ENCODE measurements at regions not wholly inside any gene's neighbourhood (a gene's known extent, or its start where the extent isn't known, plus 50 kb on each side); places are given as distances from the start of the nearest gene placed in this dataset.
"Not testable (repeated sequence)": the region's sequence is repeated elsewhere in the genome, so short reads cannot be mapped to it uniquely, and the experiment has no call there.

DNA sequence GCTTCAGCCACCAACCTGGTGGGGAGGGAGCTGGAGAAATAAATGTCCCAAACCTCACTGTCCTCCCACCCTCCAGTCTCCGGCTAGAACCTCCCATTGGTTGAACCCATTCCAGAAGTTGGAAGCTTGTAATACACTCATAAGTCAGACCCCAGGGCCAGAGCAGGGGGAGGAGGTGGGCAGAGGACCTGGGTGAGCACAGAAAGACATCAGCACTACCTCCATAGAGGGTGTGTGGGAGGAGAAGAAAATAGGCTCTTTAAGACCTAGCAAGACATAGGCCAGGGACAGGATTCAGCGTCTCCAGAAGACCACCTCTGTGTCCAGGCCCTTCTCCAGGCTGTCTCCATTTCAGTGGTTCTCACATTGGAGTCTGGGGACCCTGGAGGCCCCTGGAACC, 73.3 kb upstream of the TOP1 start:
- no peaks in the 10 kb centered on the region for H3K36me3 ChIP-seq
- 90 to 93% methylated on average over 2 of the region's 2 CpGs for WGBS, 2 donors
- peaks cover 0 to 6% (median 0%) of the 10 kb centered on the region in 4 donors for H3K4me1 ChIP-seq
- no peaks in the 10 kb centered on the region for H3K27me3 ChIP-seq
- H3K9me3 ChIP-seq, result peaks cover 0 to 6% (median 0%) of the 10 kb centered on the region in 4 donors
- no peak overlapping the region for H3K4me3 ChIP-seq
- DNase-seq (ENCODE audit: low spot score in 2 of 2), result no peak
- no peak for TF ChIP-seq POLR2A (IDR thresholded peaks at IDR 0.05)
- TF ChIP-seq EP300 (IDR thresholded peaks at IDR 0.05), result no peak
- TF ChIP-seq, protein P1, sequence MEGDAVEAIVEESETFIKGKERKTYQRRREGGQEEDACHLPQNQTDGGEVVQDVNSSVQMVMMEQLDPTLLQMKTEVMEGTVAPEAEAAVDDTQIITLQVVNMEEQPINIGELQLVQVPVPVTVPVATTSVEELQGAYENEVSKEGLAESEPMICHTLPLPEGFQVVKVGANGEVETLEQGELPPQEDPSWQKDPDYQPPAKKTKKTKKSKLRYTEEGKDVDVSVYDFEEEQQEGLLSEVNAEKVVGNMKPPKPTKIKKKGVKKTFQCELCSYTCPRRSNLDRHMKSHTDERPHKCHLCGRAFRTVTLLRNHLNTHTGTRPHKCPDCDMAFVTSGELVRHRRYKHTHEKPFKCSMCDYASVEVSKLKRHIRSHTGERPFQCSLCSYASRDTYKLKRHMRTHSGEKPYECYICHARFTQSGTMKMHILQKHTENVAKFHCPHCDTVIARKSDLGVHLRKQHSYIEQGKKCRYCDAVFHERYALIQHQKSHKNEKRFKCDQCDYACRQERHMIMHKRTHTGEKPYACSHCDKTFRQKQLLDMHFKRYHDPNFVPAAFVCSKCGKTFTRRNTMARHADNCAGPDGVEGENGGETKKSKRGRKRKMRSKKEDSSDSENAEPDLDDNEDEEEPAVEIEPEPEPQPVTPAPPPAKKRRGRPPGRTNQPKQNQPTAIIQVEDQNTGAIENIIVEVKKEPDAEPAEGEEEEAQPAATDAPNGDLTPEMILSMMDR (IDR thresholded peaks at IDR 0.05), result no peak
- H3K27ac ChIP-seq, result no peak overlapping the region

- not testable (repeated sequence) for H3K36me3 ChIP-seq; H3K4me3 ChIP-seq; H3K9me3 ChIP-seq; DNase-seq (ENCODE audit: low spot score in 2 of 2); H3K27ac ChIP-seq; H3K4me1 ChIP-seq; H3K27me3 ChIP-seq
- 86 to 90% methylated on average over 8 of the region's 8 CpGs for WGBS, 2 donors
Observed at GRCh38 chr20:40955826-40956225, 72.8 kb upstream of the TOP1 start.

GRCh38 chr20:40956542-40957264, 71.9 kb upstream of the TOP1 start:
- H3K4me1 ChIP-seq, result peaks cover 0 to 10% (median 0%) of the 10 kb centered on the region in 4 donors
- H3K27me3 ChIP-seq, result no peaks in the 10 kb centered on the region
- no peak overlapping the region for H3K27ac ChIP-seq
- WGBS, 2 donors, result 61 to 64% methylated on average over 15 of the region's 15 CpGs
- DNase-seq (ENCODE audit: low spot score in 2 of 2), result no peak
- no peaks in the 10 kb centered on the region for H3K36me3 ChIP-seq
- peaks cover 0 to 6% (median 0%) of the 10 kb centered on the region in 4 donors for H3K9me3 ChIP-seq
- TF ChIP-seq EP300 (IDR thresholded peaks at IDR 0.05), result no peak
- TF ChIP-seq, protein P1 (IDR thresholded peaks at IDR 0.05), result no peak
- no peak for TF ChIP-seq POLR2A (IDR thresholded peaks at IDR 0.05)
- H3K4me3 ChIP-seq, result no peak overlapping the region

DNA sequence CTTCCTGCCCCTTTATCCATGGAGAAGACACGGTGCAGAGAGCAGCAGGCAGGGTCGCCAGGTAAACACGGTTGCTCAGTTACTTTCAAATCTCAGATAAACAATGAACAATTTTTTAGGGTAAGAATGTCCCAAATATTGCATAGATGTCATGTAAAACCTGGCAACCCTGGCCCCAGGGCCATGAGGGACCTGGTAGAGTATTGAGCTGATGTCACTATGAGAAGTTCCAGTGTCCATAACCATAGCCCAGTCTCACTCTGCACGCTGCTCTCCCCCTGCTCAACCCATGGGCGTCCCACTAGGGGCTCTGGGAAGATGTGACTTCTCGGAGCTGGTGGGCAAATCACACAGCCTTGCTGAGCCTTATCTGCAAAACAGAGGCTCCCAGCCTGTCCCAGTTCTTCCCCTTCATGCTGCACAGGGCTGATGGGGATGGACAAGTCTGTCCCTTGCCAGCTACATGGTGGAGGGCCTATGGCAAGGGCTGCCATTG, 71.3 kb upstream of the TOP1 start:
- no peaks in the 10 kb centered on the region for H3K36me3 ChIP-seq
- DNase-seq (ENCODE audit: low spot score in 2 of 2), result no peak
- peaks cover 0 to 10% (median 0%) of the 10 kb centered on the region in 4 donors for H3K4me1 ChIP-seq
- TF ChIP-seq, protein P1 (IDR thresholded peaks at IDR 0.05), result no peak
- TF ChIP-seq POLR2A (IDR thresholded peaks at IDR 0.05), result no peak
- no peak for TF ChIP-seq EP300 (IDR thresholded peaks at IDR 0.05)
- no peak overlapping the region for H3K4me3 ChIP-seq
- no peak overlapping the region for H3K27ac ChIP-seq
- peaks cover 0 to 6% (median 0%) of the 10 kb centered on the region in 4 donors for H3K9me3 ChIP-seq
- H3K27me3 ChIP-seq, result no peaks in the 10 kb centered on the region
- WGBS, 2 donors, result 89% methylated on average over 6 of the region's 6 CpGs

DNA sequence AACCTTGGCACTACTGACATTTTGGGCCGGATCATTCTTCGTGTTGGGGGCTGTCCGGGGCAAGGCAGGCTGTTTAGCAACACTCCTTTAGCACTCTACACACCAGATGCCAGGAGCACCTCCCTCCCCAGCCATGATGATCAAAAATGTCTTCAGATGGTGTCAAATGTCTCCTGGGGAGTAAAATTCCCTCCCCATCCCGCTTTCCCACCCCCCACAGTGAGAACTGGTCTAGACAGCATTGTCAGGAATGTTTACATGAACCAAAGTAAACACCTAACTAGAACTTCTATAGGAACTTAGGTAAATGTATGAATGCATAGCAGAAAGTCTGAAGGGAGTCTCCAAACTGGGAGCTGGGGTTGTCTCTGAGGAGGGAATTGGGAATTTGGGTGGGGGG, 70.0 kb upstream of the TOP1 start:
- DNase-seq (ENCODE audit: low spot score in 2 of 2), result no peak
- no peak for TF ChIP-seq EP300 (IDR thresholded peaks at IDR 0.05)
- TF ChIP-seq POLR2A (IDR thresholded peaks at IDR 0.05), result no peak
- TF ChIP-seq, protein P1 (IDR thresholded peaks at IDR 0.05), result no peak
- no peaks in the 10 kb centered on the region for H3K27me3 ChIP-seq
- H3K4me1 ChIP-seq, result peaks cover 0 to 14% (median 0%) of the 10 kb centered on the region in 4 donors
- H3K27ac ChIP-seq, result no peak overlapping the region
- H3K9me3 ChIP-seq, result peaks cover 0 to 6% (median 0%) of the 10 kb centered on the region in 4 donors
- H3K36me3 ChIP-seq, result no peaks in the 10 kb centered on the region
- WGBS, 2 donors, result 72 to 79% methylated on average over 4 of the region's 4 CpGs
- no peak overlapping the region for H3K4me3 ChIP-seq
